Glomerular endothelial cell (primary cell): ENCODE measurements at regions not wholly inside any gene's neighbourhood (a gene's known extent, or its start where the extent isn't known, plus 50 kb on each side); places are given as distances from the start of the nearest gene placed in this dataset.

Experiments used
- DNase-seq: peaks from one replicate; pipeline ENCODE4 v3.0.0-alpha.2; 2011; ENCODE audit warnings: low read depth, low spot score; ENCODE audit errors: extremely low read depth

DNA sequence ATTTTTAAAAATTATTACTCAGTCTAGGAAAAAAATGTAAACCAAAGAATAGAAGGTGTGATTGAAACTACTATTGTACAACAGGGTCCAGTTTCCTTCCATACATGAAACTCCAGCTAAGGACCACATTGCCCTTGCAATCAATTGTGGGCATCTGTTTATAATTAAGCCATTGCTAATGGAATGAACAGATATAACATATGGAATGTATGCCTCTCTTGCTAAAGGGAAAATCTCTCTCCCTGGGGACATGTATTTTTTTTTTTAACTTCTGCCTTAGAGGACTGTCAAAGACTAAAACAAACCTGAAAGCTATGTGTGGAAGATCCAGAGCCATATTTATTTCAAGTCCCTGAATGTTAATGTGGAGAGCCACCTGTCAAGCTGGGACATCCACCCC, 336.8 kb upstream of the MANEA start:
- DNase-seq: no peak

DNA sequence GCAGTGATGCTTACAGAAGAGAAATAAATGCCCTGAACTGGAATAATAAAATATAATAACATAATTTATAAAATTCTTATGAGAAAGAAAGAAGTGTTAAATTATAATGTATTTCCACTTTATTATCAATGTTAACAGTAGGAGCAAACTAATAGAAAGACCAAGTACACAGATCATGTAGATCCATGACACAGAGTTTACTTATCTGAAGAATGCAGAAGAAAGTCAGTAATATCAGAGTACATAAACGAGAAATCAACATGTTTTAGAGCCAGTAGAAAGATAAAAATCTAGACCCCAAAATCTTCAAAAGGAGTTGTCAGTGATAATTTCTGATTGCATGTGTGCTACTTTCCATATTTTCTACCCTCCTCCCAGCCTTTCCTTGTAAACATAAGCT, 334.8 kb upstream of the MANEA start:
- no peak for DNase-seq

DNA sequence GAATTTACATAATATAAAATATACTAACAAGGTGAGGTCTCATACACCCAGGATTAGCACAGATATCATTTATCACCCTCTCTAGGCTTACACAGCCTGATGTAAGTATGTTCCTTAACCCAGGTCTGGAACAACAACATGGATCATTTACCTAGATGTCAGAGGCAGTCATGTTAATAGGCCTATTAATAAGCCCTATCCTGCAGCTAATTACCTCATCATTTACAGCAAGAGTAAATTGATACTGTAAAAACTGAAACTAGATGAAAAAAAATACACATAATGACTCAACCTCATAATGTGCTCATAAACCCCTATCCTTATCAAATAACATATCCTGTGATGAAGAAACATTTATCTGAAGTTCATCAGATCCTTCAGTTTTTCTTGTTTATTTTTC, 334.3 kb upstream of the MANEA start:
- no peak for DNase-seq

DNA sequence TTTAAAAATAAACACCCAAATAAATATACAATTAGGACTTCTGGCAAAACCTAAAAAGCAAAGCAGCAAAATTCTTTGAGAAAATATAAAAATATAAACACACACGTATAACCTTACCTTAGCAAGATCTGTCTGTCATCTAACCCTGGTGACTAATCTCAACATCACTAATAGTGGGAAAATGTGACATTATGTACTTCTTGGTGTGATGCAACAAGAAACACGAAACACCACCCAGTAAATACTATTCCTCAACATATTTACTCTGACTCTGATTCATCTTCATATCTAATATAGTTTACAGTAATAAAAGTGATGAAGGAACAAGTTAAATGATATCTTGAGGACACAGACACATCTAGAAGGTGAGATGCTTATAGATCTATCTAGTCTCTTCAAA, 332.6 kb upstream of the MANEA start:
- no peak for DNase-seq

DNA sequence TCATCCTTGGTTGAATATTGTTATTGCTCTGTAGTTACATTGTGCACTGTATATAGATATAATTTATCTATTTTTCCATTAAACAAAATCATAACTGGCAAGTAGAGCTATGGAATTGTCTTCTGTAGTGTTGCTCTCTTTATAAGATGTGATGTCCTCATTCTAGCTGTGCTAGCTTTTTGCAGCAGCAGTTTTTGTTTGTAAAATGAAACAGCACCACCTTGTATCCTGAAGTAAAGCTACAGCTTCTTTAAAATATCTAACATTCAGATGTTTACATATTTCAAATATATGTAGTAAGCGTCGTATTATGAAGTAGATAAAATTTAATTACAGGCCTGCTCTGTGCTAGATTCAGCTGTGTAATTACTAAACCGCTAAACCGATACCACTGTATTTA, 328.8 kb upstream of the MANEA start:
- no peak for DNase-seq

DNA sequence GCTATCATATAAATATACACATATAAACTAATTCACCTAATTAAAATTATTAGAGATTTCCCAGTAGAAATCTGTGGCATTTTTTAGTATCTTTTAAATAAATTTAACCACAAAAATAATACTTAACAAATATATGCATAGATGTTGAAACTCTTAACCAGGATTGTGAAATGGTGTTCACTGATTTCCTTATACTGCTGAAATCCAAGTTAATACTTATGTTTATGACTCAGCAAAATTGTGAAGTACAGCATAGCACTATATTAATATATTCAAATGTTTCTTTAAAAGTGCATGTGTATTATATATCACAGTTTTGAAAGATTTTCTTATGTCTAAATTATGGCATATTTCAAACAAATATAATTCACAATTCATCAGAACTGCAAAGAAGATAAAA, 328.2 kb upstream of the MANEA start:
- no peak for DNase-seq

DNA sequence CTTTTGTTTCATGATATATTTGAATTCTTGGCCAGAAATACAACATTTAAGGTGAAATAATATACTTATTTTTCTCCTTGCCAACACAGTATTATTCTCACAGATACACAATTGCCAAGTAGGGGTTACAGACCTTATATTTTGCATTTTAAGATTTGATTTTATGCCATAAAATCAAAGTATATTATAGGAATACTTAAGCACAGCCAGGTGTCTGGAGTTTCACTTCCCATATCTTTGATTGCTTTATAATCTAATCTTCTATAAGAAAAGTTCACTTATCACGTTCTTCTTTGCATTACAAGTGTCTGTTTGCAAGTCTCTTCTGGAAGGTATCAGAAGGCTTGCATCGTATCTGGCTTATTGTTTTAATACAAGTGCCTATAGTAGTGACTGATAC, 327.7 kb upstream of the MANEA start:
- DNase-seq: no peak

DNA sequence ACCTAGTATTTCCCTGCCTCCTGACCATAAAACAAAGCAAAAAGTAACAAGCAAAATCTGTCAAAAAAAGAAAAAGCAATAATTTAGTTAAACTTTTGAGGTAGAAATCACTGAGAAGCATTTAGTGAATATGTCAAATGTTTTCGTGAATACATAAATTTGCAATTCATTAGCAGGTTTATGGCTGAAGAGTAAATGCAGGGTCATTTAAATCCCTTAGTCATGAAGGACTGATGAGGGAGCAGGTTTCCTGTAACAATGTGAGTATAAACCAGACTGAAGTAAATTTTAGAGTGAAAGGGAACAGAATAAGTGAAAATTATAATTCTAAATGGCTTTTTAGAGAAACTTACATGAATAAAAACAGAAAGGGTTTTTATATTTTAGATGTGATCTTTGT, 313.5 kb upstream of the MANEA start:
- no peak for DNase-seq

DNA sequence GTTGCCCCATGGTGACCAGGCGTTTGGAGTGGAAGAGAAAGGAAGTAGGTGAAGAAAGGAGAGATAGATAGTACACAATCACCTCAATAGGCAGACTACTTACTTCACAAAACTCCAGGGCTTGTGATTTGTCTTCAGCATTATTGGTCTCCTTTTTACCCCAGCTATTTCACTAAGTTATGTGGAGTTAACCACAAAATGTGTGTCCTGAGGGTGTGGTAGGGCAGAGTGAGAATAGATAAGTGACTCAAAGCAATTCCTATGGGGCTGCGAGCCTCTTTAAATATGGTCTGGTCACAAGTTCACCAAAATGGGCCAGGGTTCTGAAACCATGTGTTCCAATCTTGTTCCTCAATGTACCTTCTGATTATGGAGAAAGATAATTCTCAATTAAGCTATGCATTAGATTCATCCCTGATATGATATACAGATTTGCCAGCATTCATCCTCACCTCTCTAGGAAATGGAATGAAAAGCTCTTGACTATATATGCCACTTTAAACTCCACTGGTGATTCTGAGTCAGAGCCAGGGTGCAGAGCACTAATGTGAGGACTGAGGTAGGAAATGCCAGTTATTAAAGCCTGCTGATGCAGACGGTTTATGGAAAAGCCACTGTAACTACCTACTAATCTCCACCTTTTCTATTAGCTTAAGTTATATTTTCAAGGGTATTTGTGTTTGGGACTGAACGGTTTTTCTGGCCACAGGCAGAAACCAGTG, 310.6 kb upstream of the MANEA start:
- no peak for DNase-seq

DNA sequence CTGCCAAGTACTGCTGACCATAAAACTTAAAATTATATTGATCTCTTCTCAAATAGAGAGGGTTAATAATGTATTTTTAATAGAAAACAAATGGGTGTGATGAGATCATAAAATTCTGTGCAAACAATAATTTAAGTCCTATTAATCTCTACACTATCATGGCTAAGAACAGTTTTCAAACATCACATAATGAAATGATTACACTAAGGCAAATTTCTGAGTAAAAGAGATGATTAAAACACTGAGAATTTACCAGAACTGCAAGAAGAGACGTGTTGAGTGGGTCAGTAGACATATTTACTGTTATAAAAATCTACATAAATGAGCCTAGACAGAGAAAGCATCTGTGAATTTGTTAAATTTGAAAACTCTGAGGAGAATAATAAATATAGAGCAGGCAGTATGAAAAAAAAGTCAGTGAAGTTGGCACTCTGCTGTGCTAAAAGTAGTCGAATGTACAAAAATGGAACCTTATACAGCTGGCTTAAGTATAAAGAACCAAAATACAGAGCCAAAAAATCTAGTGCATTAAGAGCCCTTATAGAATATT, 302.6 kb upstream of the MANEA start:
- DNase-seq: no peak

DNA sequence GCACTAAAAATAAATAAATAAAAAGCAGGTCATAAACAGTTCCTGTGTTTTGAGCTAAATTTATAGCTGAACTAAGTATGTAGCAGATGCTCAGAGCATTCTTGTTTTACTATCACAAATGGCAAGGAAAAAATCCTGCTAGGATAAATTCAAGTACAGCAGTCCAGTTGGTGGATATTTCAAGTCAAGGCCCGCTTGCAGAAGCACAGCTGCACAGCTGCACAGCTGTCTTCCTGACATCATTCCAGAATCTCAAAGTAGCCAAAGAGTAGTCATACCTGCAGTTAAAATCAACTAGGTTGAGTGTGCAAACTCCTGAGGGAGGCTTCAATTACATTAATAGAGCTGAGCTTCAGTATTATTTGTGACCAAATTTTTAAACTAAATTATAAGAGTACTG, 297.7 kb upstream of the MANEA start:
- no peak for DNase-seq

DNA sequence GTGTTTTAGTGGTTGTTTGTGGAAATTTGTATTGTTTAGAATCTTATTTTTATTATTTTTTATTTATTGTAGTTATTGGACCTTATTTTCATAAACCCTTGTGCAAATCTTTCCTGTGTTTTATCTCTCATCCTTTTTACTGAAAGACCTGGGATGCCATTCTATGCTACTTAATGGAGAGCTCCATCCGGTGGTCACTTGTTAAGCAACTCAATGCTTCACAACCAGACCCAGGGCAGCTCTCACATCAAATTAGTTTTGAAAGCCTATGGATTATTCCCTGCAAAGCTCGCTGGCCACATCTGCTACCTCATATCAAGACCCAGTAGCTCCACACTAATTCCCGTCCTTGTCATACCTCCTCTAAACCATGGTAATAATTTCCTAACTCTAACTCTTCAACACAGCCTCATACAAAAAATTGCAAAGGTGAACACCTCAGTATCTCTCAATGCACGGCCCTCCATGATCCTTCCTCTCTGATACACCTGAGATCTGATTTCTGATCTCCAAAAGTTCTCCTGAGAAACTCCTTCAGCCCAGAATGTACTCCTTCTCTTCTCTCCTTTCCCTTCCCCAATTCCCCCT, 296.6 kb upstream of the MANEA start:
- DNase-seq: no peak

DNA sequence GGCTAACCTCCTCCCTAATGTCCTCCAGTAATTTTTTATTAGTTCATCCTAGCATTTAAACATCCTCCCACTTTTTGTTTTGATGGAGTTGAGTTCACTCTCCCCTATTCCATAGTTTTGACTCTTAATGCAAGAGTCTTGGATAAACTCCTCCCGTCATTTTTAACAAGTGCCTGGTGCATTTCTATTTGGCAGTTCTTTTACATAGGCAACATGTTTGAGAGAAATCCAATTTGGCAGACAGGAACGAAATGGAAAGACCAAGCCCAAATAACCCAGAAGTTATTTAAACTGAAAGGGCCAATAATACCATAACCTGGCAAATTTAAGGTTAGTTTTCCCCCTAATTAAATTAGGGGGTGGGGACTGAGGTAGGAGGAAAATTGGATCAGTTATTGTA, 291.5 kb upstream of the MANEA start:
- DNase-seq: no peak

DNA sequence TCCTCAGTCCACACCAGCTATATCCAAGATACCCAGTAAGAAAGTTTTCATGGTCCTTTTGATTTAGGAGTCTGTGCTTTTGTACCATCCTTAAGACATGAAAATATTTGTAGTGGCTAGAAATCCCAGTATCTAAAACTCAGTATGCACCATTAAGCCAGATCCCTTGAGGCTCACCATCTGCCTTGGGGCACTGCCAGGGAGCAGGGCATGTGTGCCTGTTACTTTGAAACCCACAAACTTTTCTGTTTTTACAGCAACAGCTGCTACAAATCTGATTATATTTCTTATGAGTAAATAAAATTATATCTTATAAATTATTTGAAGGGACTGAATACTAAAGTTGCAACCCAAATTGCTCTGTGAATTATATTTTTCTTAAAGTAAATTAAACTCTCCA, 290.5 kb upstream of the MANEA start:
- DNase-seq: no peak

DNA sequence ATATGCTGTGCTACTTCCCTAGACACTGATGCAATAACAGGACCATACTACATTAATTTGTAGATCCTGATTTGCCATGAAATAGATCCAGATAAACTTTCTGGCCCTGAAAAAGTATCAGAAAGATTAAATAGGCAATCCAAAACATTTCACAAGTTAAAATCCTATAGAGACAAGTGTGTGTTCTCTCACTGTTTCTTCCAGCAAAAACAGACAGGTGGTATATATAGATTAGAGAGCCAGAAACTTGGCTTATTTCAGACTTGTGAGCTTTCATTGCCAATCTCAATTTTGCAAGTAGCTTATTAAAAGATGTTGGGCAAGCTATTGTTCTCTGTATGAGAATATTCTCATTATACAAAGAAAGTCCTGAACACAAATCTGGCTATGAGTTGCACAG, 289.1 kb upstream of the MANEA start:
- no peak for DNase-seq

DNA sequence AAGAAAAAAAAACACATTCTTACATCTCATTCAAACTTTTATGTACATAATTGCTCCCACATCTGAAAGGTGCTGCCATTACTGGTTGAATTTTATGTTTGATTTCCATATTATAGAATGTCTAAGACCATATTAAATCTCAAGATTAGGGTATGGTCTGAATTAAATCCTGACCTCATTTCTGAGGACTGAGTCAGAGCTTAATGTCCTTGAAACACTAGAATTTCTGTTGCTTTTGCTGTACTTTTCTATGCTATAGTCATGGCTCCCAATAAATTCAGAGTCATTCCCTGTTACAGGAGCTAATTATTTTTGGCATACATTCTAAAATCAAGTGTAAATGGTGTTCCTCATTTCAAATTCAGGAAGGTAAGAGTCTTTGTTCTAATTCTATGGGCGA, 285.3 kb upstream of the MANEA start:
- DNase-seq: no peak

DNA sequence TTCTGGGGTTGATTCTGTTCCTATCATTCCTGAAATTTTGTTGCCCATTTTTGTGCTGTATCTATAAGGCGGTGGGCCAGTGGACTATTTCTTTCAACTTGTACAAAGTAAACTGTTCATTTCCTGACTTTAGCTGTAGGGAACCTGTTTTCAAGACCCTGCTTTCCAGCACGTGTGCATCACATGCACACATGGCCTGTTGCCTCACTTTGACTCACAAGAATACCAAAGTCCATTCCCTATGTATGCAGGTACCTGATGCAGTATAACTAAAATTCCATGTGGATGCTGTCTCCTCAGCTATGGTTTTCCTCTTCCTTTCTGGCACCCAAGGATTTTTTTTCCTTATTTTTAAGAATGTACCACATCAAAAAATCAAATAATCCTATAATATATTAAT, 284.1 kb upstream of the MANEA start:
- DNase-seq: no peak

DNA sequence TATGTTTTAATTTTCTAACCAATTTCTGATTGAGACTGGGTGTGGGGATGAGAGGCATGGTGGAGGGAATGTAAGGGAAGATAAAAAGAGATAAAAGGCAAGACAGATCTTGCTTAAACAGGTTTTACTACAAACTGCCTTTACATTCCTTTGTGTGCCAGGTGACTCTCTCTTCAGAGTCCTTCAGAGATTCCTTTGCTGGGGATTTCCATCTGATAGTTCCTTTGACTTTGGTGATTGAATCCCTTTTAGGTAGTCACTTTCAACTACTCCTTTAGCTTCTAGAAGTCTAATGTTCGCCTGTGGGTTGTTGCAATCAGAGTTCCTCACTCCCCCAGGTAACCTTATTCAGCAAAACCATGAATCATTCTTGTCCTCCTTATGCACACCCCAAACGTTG, 283.3 kb upstream of the MANEA start:
- DNase-seq: no peak

DNA sequence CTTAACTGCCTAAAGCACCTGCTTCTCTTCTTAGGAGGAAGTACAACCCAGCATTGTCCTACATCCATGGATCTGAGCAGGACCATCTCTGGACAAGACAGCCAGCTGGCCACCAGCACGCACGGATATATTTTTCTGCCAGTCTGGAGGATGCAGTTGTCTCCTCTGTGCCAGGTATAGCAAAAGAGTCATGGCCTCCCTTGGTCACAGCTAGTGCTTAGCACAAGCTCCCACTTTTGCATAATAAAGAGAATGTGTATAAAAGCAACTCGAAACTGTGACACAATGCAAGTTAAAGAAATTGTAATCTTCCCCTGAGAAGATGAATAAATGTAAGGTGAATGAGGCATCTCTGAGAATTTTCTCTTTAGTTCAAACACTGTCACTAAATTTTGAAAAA, 267.8 kb upstream of the MANEA start:
- no peak for DNase-seq

DNA sequence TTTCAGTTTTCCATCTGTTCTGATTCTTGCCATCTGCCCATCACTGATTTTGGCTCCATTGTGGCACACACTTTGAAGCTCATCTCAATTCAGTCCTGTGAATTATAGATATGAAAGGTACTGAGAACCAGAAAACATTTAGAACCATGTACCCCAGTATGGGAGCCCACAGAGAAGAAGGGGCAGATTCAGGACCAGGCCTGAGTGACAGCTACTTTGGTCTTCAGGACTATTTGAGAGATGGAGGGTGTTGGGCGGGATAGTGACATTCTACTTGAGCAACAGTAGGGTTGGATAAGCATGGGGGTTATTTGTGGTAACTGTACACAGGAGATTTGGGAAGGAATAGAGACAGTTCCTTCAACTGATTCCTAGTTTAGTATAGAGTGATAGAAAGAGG, 259.2 kb upstream of the MANEA start:
- DNase-seq: no peak

DNA sequence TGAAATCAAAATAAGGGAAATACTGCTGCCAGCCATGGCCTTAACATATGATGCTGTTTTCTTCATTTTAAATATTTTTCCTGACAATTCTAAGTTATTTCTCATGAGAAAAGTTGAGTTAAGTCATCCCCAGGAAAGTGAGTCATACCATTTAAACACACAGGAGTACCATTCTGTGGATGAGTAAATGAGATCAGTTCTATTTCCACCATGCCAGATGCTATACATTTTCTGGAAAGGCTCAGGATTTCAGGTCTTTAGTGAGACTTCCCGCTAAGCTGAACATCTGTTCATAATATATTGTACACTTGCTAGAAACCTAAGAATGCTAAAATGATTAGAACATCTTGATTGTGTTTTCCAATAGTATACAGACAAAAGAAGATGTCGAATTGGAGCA, 256.2 kb upstream of the MANEA start:
- DNase-seq: no peak

DNA sequence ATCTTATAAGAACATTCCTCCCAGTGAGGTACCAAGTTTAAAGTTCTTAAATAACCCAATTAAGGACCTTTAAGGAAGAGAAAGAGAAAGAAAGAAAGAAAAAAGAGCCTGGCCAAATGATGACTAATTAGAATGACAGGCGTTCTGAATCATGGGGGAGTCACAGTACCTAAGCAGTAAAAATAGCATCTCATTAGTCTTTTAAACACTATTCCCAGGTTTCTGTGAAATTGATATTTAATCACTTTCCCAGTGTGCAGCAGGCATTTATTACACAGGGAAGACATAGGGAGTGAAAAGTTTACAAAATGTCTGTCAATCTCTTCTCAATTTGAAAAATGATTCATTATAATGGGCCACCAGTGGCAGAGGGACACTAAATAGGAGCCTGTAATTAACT, 251.4 kb upstream of the MANEA start:
- no peak for DNase-seq

DNA sequence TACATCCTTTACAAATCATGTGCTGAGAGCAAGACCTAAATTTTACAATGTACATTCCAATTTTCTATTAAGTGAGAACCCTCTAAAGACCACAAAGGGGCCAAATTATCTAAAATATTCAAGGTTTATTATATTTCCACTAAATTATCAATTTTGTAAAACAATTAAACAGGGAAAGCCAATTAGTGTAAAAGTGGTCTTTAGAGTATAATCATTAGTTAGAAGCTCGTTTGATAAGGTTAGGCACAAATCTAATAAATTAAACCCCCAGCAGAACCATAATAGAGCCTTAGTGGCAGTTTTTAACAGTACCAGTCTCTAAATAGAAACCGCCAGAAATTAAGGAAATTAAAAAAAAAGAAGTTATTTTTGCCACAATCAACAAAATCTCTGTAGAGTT, 249.1 kb upstream of the MANEA start:
- DNase-seq: no peak
